CD8-positive, alpha-beta memory T cell (primary cell): ENCODE measurements at regions not wholly inside any gene's neighbourhood (a gene's known extent, or its start where the extent isn't known, plus 50 kb on each side); places are given as distances from the start of the nearest gene placed in this dataset.
A peak's percentile ranks its signal among the peaks of the same experiment; 100 is the strongest.
"Not testable (repeated sequence)": the region's sequence is repeated elsewhere in the genome, so short reads cannot be mapped to it uniquely, and the experiment has no call there.

Experiments used
- CTCF ChIA-PET: fragments of 350-600 bp; sonication (Branson Sonifier 250); formaldehyde crosslinking; loops from one replicate; lab custom pipeline; 2021; ENCODE audit warnings: antibody characterized with exemption; lab: Charles Lee
- POLR2A ChIA-PET: fragments of 350-600 bp; sonication (Branson Sonifier 250); formaldehyde crosslinking; loops from one replicate; lab custom pipeline; 2021; ENCODE audit warnings: antibody characterized with exemption; lab: Charles Lee
- DNase-seq, 5 donors: peaks; one replicate each; pipeline versions ENCODE4 v3.0.0 to v3.0.0-alpha.2; 2020 to 2022; ENCODE audit warnings: mixed read lengths in 1 of 5
- H3K27ac ChIP-seq: one replicate; pipeline ENCODE4 v1.7.0; 2013; ENCODE audit warnings: low read depth, mild to moderate bottlenecking, low read length, moderate library complexity
- H3K27me3 ChIP-seq: 2 replicates; pipeline ENCODE4 v1.7.0; 2013; ENCODE audit warnings: low read length, mild to moderate bottlenecking; ENCODE audit not compliant: insufficient read depth, poor library complexity, severe bottlenecking
- H3K36me3 ChIP-seq: 2 replicates; pipeline ENCODE4 v1.7.0; 2013; ENCODE audit warnings: mild to moderate bottlenecking, low read length, moderate library complexity; ENCODE audit not compliant: insufficient read depth
- H3K4me1 ChIP-seq: 2 replicates; pipeline ENCODE4 v1.7.0; 2013; ENCODE audit warnings: mild to moderate bottlenecking, low read length, moderate library complexity; ENCODE audit not compliant: insufficient read depth
- H3K4me3 ChIP-seq: 2 replicates; pipeline ENCODE4 v1.7.0; 2013; ENCODE audit warnings: mild to moderate bottlenecking, low read length
- H3K9me3 ChIP-seq: 2 replicates; pipeline ENCODE4 v1.7.0; 2013; ENCODE audit warnings: mild to moderate bottlenecking, low read length
- H3K27ac Mint-ChIP-seq, 8 donors: one replicate each; pipeline ENCODE4 v1.8.0; 2020 to 2021; ENCODE audit warnings: mixed read lengths in 8 of 8, mild to moderate bottlenecking in 6 of 8, inconsistent platforms in 3 of 8, moderate library complexity in 3 of 8
- H3K27me3 Mint-ChIP-seq, 2 donors: one replicate each; pipeline ENCODE4 v1.8.0; 2020 to 2021; ENCODE audit warnings: mixed read lengths in 2 of 2, mild to moderate bottlenecking in 1 of 2, moderate library complexity in 1 of 2
- H3K36me3 Mint-ChIP-seq, 3 donors: one replicate each; pipeline ENCODE4 v1.8.0; 2020 to 2021; ENCODE audit warnings: mixed read lengths in 3 of 3, inconsistent platforms in 1 of 3, mild to moderate bottlenecking in 1 of 3
- H3K4me1 Mint-ChIP-seq, 3 donors: one replicate each; pipeline ENCODE4 v1.8.0; 2020 to 2021; ENCODE audit warnings: mixed read lengths in 3 of 3, inconsistent platforms in 1 of 3, mild to moderate bottlenecking in 1 of 3
- H3K4me3 Mint-ChIP-seq, 7 donors: one replicate each; pipeline ENCODE4 v1.8.0; 2020 to 2021; ENCODE audit warnings: mixed read lengths in 7 of 7, mild to moderate bottlenecking in 6 of 7, moderate library complexity in 4 of 7, inconsistent platforms in 2 of 7
- H3K9me3 Mint-ChIP-seq, 5 donors: one replicate each; pipeline ENCODE4 v1.8.0; 2020 to 2022; ENCODE audit warnings: mixed read lengths in 5 of 5, mild to moderate bottlenecking in 3 of 5, moderate library complexity in 2 of 5, inconsistent platforms in 1 of 5

DNA sequence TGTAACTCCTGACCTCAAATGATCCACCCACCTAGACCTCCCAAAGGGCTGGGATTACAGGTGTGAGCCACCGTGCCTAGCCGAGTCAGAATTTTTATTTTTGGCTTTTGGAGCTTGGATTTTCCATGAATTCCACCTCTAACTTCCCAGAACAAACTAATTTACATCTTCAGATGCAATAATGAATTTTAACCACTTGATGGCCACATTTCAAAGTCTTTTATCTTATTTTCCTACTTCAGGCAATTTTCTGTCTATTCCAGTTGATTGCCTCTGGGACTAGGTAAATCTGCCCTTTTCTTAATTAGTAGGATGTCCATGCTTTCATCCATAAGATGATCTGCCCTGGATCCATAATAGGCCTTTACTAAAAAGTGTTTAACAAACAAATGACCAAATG is 156.4 kb upstream of the ANKFN1 start:
- Histone ChIP-seq H3K36me3 (no peaks in the 10 kb centered on the region), H3K27ac (no peak overlapping the region), H3K9me3 (no peaks in the 10 kb centered on the region), H3K4me1 (no peaks in the 10 kb centered on the region), H3K4me3 (no peak overlapping the region), H3K27me3 (no peaks in the 10 kb centered on the region)
- ChIA-PET CTCF (no interaction called here), POLR2A (no interaction called here)
- no peaks in the 10 kb centered on the region for H3K4me1 Mint-ChIP-seq
- no peaks in the 10 kb centered on the region for H3K36me3 Mint-ChIP-seq
- no peak for DNase-seq
- peaks cover 2 to 16% (median 9%) of the 10 kb centered on the region in 5 donors for H3K9me3 Mint-ChIP-seq
- no peak overlapping the region for H3K27ac Mint-ChIP-seq
- H3K27me3 Mint-ChIP-seq: no peaks in the 10 kb centered on the region
- H3K4me3 Mint-ChIP-seq: no peak overlapping the region

DNA sequence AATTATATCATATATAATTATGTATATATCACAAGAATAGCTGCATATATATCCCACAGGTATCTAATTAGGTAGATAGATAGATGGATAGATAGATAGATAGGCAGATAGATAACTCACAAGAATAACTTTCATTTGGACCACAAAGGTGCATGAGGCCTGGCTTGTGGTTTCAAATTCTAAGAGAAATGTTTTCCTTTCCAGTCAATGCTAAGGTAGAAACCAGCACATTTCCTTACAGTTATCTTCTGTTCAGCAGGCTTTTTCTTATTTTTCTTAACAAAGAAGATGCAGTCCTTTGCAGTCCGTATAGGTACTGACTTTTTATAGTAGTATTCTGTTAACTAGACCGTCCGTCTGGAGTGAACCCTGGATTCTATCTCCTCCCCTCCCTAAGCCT is 152.9 kb upstream of the ANKFN1 start:
- Mint-ChIP-seq H3K27ac (no peak overlapping the region), H3K36me3 (no peaks in the 10 kb centered on the region), H3K4me1 (no peaks in the 10 kb centered on the region), H3K27me3 (peaks cover 0 to 1% of the 10 kb centered on the region in 2 donors), H3K9me3 (peaks cover 2 to 12% (median 3%) of the 10 kb centered on the region in 5 donors), H3K4me3 (no peak overlapping the region)
- H3K4me1 ChIP-seq: no peaks in the 10 kb centered on the region
- no peaks in the 10 kb centered on the region for H3K27me3 ChIP-seq
- H3K9me3 ChIP-seq: no peaks in the 10 kb centered on the region
- H3K27ac ChIP-seq: no peak overlapping the region
- ChIA-PET CTCF (interaction anchor here (1.4 kb wide), 1 partner anchor 10 kb away, joined by 3 read pairs; no protein-coding TSS in a partner anchor), POLR2A (no interaction called here)
- H3K4me3 ChIP-seq: no peak overlapping the region
- H3K36me3 ChIP-seq: no peaks in the 10 kb centered on the region
- DNase-seq: no peak

DNA sequence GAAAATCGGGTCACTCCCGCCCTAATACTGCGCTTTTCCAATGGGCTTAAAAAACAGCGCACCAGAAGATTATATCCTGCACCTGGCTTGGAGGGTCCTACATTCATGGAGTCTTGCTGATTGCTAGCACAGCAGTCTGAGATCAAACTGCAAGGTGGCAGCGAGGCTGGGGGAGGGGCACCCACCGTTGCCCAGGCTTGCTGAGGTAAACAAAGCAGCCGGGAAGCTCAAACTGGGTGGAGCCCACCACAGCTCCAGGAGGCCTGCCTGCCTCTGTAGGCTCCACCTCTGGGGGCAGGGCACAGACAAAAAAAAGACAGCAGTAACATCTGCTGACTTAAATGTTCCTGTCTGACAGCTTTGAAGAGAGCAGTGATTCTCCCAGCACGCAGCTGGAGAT is 150.6 kb upstream of the ANKFN1 start:
- H3K36me3 ChIP-seq, H3K27me3 ChIP-seq, H3K4me1 ChIP-seq, H3K9me3 ChIP-seq, H3K4me3 ChIP-seq, POLR2A ChIA-PET, H3K27ac ChIP-seq, H3K4me1 Mint-ChIP-seq, H3K9me3 Mint-ChIP-seq, CTCF ChIA-PET, H3K27ac Mint-ChIP-seq, H3K4me3 Mint-ChIP-seq, H3K27me3 Mint-ChIP-seq, H3K36me3 Mint-ChIP-seq: not testable (repeated sequence)
- DNase-seq: peak in 1 of 5 donors; percentile 54

DNA sequence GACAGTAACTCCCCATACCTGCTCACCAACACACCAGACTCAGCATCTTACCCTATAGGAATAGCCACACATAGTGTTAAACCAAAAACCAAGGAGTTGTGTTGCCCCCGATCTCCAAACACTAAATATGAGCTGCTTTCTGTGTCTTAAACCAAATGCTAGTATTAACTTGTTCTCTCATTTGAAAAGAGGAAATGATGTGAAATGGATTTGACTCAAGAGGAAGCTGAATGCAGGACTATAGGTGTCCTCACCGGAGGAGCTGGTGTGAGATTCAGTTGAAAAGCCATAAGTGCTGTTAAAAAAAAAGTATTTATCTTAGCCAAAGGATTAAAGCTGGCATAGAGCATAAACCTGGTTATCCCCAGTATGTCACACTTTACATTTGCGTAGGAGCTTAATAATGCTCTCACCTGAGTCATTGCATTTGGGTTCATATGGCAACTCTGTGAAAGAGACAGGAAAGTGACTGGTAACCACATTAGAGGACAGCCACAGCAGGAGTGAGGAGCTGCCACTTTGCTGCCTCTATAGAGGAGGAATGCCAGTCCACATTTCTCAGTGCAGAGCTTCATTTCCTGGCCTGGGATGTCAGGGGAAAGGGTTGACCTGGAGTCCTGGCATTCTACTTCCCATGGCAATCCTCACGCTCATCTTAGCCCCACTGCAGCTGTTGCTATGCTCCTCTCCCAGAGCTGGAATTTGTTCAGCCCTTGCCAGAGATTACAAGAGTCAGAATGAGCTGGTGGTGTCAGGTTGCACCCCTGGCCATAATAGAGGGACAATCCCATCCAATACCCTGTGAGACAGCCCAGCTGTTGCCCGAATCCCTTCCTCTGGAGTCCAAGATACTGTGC is 143.3 kb upstream of the ANKFN1 start:
- Mint-ChIP-seq H3K36me3 (no peaks in the 10 kb centered on the region), H3K27me3 (no peaks in the 10 kb centered on the region), H3K4me1 (no peaks in the 10 kb centered on the region), H3K9me3 (peaks cover 2 to 6% (median 4%) of the 10 kb centered on the region in 5 donors), H3K4me3 (no peak overlapping the region), H3K27ac (no peak overlapping the region)
- H3K36me3 ChIP-seq: no peaks in the 10 kb centered on the region
- H3K4me1 ChIP-seq: no peaks in the 10 kb centered on the region
- H3K27me3 ChIP-seq: no peaks in the 10 kb centered on the region
- DNase-seq: no peak
- H3K27ac ChIP-seq: no peak overlapping the region
- POLR2A ChIA-PET: no interaction called here
- no peak overlapping the region for H3K4me3 ChIP-seq
- H3K9me3 ChIP-seq: no peaks in the 10 kb centered on the region
- CTCF ChIA-PET: interaction anchor here (1.0 kb wide), 1 partner anchor 10 kb away, joined by 3 read pairs; no protein-coding TSS in a partner anchor

DNA sequence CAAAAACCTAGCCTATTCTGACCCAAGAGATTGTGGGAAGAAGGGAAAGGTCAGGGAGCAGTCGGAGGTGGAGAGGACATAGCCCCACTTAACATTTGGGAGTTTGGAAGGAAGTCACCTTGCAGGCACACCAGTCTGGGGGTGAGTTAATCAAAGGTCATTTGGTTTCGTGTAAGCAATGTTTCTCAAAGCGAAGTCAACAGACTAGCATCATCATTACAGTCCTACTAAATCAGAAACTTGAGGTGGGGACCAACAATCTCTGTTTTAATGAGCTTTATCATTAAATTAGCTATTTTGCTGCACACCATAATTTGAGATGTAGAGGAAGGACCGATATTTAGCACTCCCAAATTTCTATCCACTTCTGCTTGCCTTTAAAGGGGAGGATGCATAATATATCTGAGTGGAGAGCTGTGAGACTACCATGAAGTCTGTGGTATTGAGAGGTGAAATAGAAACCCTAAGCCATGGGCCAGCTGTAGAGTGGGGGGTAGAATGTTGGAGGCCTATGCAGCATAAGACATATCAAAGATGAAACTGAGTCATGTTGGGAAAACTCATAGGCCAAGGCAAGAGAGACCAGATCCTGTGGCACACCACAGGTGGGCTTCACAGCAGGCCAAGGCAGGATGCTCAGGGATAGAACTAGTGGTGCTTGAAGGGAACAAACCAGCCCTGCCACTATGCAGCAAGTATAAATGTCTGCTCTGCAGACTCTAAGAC is 141.7 kb upstream of the ANKFN1 start:
- Histone ChIP-seq H3K4me1 (no peaks in the 10 kb centered on the region), H3K4me3 (no peak overlapping the region), H3K27ac (no peak overlapping the region), H3K36me3 (no peaks in the 10 kb centered on the region), H3K9me3 (no peaks in the 10 kb centered on the region), H3K27me3 (no peaks in the 10 kb centered on the region)
- peak overlapping the region in 1 of 7 donors; percentile 20 for H3K4me3 Mint-ChIP-seq
- DNase-seq: no peak
- no peaks in the 10 kb centered on the region for H3K36me3 Mint-ChIP-seq
- no peak overlapping the region for H3K27ac Mint-ChIP-seq
- ChIA-PET POLR2A (no interaction called here), CTCF (interaction anchor here (1.0 kb wide), 1 partner anchor 12 kb away, joined by 3 read pairs; no protein-coding TSS in a partner anchor)
- no peaks in the 10 kb centered on the region for H3K27me3 Mint-ChIP-seq
- H3K4me1 Mint-ChIP-seq: no peaks in the 10 kb centered on the region
- H3K9me3 Mint-ChIP-seq: peaks cover 2 to 6% (median 4%) of the 10 kb centered on the region in 5 donors

DNA sequence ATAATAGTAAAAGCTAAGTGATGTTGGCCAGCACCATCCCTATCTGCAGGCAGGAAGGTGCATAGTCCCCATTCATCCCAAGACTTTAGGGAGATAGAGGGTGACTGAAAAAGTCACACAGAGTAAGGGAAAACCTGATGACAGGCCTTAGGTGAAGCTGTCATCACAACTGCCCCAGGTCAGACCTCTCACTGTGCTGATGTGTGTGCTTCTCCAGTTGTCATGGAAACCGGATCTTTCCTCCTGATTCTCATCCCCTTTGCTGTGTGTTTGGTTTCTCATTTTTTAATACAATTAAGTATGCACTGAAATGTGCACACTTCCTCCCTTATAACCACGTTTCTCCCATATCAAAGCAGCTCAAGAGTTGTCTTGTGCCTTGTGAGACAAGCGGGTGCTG is 135.1 kb upstream of the ANKFN1 start:
- Mint-ChIP-seq H3K4me1 (no peaks in the 10 kb centered on the region), H3K36me3 (no peaks in the 10 kb centered on the region), H3K9me3 (peaks cover 0 to 6% (median 2%) of the 10 kb centered on the region in 5 donors), H3K27me3 (peaks cover 0 to 7% of the 10 kb centered on the region in 2 donors), H3K27ac (peak overlapping the region in 1 of 8 donors; percentile 46), H3K4me3 (no peak overlapping the region)
- CTCF ChIA-PET: no interaction called here
- Histone ChIP-seq H3K9me3 (no peaks in the 10 kb centered on the region), H3K4me1 (no peaks in the 10 kb centered on the region), H3K27me3 (no peaks in the 10 kb centered on the region), H3K36me3 (no peaks in the 10 kb centered on the region), H3K27ac (no peak overlapping the region), H3K4me3 (no peak overlapping the region)
- DNase-seq: no peak
- POLR2A ChIA-PET: no interaction called here

DNA sequence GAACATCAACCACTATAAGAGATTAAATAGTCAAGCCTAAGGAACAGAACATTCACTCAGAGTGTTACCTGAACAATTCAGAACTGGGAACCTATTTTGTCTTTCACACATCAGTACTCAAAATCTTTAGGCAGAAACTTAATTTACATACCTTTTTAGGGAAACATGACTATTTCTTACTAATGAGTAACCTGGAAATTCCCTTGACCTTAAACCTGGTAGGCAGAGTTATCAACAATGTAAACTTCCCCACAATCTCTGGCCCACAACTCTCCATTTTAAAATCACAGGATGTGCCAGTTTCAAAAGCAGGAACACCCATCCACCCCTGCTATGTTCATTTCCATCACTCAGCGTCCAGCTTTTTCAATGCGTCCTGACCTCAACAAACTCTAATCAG is 132.9 kb upstream of the ANKFN1 start:
- Mint-ChIP-seq H3K27ac (no peak overlapping the region), H3K27me3 (peaks cover 0 to 7% of the 10 kb centered on the region in 2 donors), H3K36me3 (no peaks in the 10 kb centered on the region), H3K9me3 (peaks cover 0 to 2% (median 0%) of the 10 kb centered on the region in 5 donors), H3K4me1 (no peaks in the 10 kb centered on the region), H3K4me3 (no peak overlapping the region)
- ChIA-PET CTCF (no interaction called here), POLR2A (no interaction called here)
- H3K9me3 ChIP-seq: no peaks in the 10 kb centered on the region
- no peak overlapping the region for H3K27ac ChIP-seq
- no peaks in the 10 kb centered on the region for H3K4me1 ChIP-seq
- H3K4me3 ChIP-seq: no peak overlapping the region
- H3K36me3 ChIP-seq: no peaks in the 10 kb centered on the region
- no peaks in the 10 kb centered on the region for H3K27me3 ChIP-seq
- DNase-seq: no peak

DNA sequence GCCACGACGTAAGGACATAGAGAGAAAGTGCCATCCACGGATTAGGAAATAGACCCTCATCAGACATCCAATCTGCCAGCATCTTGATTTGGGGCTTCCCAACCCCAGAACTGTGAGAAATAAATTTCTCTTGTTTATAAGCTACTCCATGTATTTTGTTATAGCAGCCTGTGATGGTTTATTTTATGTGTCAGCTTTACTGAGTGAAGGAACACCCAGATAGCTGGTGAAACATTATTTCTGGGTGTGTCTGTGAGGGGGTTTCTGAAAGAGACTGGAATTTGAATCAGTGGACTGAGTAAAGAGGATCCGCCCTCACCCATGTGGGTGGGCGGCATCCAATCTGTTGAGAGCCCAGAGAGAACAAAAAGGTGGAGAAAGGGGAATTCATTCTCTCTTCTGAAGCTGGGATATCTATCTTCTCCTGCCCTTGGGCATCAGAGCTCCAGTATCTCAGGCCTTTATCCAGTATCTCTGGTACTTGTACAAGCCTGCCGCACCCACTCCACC is 131.5 kb upstream of the ANKFN1 start:
- Mint-ChIP-seq H3K9me3 (peaks cover 0 to 3% (median 0%) of the 10 kb centered on the region in 5 donors), H3K36me3 (no peaks in the 10 kb centered on the region), H3K27ac (no peak overlapping the region), H3K27me3 (peaks cover 0 to 7% of the 10 kb centered on the region in 2 donors), H3K4me1 (no peaks in the 10 kb centered on the region), H3K4me3 (no peak overlapping the region)
- Histone ChIP-seq H3K4me1 (no peaks in the 10 kb centered on the region), H3K36me3 (no peaks in the 10 kb centered on the region), H3K27ac (no peak overlapping the region), H3K9me3 (no peaks in the 10 kb centered on the region), H3K4me3 (no peak overlapping the region), H3K27me3 (no peaks in the 10 kb centered on the region)
- POLR2A ChIA-PET: no interaction called here
- no peak for DNase-seq
- CTCF ChIA-PET: no interaction called here
